SK-N-MC (cell line): ENCODE measurements at regions not wholly inside any gene's neighbourhood (a gene's known extent, or its start where the extent isn't known, plus 50 kb on each side); places are given as distances from the start of the nearest gene placed in this dataset.

Source experiments
- DNase-seq: peaks from one replicate; pipeline ENCODE4 v3.0.0-alpha.2; 2011; ENCODE audit warnings: low read depth, low spot score
- H3K27ac ChIP-seq: fragments of 200-600 bp; sonication (generic); 2 replicates; pipeline ENCODE4 v1.5.1; 2016; ENCODE audit warnings: mixed run types
- H3K36me3 ChIP-seq: fragments of 200-600 bp; sonication (generic); 2 replicates; pipeline ENCODE4 v1.6.1; 2017; ENCODE audit warnings: antibody characterized with exemption, low read length, mixed read lengths; ENCODE audit not compliant: insufficient read depth
- H3K4me3 ChIP-seq: fragments of 200-600 bp; sonication (generic); 2 replicates; pipeline ENCODE4 v1.5.1; 2016
- H3K9ac ChIP-seq: fragments of 200-600 bp; sonication (generic); 2 replicates; pipeline ENCODE4 v1.8.0; 2017; ENCODE audit warnings: mixed run types, mixed read lengths; ENCODE audit not compliant: insufficient read length
- H3K9me3 ChIP-seq: fragments of 200-600 bp; sonication (generic); 2 replicates; pipeline ENCODE4 v1.6.1; 2017; ENCODE audit warnings: low read depth, mild to moderate bottlenecking, antibody characterized with exemption, low read length, moderate library complexity, mixed read lengths
- EZH2 ChIP-seq: fragments of 200-600 bp; sonication (generic); IDR thresholded peaks from one replicate; pipeline ENCODE4 v1.6.1; 2017; ENCODE audit warnings: antibody characterized with exemption
- FOXP2 ChIP-seq: optimal IDR thresholded peaks from 2 replicates; pipeline ENCODE3; 2011; ENCODE audit warnings: mild to moderate bottlenecking, moderate library complexity; ENCODE audit not compliant: insufficient read depth; ENCODE audit errors: extremely low read length, control extremely low read depth
- POLR2AphosphoS5 ChIP-seq: IDR thresholded peaks from 2 replicates; pipeline ENCODE4 v1.6.1; 2012; ENCODE audit warnings: mild to moderate bottlenecking, low read depth, low read length, borderline replicate concordance

DNA sequence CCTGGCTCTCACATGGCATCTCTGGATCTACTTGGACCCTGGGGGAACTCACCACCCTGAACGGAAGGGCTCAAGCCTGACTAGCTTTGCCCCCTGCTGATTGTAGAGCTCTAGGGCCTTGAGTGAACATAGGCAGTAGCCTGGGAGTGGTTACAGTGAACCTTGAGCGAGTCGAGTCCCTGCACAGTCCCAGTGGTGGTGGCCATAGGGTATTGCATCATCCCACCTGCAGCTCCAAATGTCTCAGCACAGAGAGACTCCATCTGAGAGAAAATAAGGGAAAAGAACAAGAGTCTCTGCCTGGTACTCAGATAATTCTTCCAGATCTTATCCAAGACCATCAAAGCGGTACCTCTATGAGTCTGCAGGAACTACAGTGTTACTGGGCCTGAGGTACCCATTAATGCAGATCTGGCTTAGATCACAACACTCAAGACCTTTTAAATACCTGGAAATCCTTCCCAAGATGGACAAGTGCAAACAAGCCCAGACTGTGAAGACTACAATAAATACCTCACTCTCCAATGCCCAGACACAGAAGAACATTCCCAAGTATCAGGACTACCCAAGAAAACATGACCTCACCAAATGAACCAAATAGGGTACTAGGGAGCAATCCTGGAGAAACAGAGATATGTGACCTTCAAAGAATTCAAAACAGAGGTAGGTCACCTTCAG, 167.5 kb upstream of the TET2 start:
- no peaks in the 10 kb centered on the region for H3K36me3 ChIP-seq
- TF ChIP-seq POLR2AphosphoS5 (no peak), FOXP2 (no peak), EZH2 (no peak)
- H3K27ac ChIP-seq: no peak overlapping the region
- no peak overlapping the region for H3K4me3 ChIP-seq
- DNase-seq: no peak
- no peaks in the 10 kb centered on the region for H3K9me3 ChIP-seq
- H3K9ac ChIP-seq: no peak overlapping the region

DNA sequence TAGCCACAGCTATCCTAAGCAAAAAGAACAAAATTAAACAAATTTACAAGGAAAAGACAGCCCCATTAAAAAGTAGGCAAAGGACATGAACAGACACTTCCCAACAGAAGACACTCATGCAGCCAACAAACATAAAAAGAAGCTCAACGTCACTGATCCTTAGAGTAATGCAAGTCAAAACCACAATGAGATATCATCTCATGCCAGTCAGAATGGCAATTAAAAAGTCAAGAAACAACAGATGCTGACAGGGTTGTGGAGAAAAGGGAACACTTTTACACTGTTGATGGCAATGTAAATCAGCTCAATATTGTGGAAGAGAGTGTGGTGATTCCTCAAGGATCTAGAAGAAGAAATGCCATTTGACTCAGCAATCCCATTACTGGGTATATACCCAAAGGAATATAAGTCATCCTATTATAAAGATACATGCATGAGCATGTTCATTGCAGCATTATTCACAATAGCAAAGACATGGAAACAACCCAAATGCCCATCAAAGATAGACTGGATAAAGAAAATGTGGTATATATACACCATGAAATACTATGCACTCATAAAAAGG, 163.0 kb upstream of the TET2 start:
- no peak for TF ChIP-seq EZH2
- Histone ChIP-seq H3K4me3 (no peak overlapping the region), H3K27ac (no peak overlapping the region), H3K9me3 (no peaks in the 10 kb centered on the region), H3K36me3 (no peaks in the 10 kb centered on the region), H3K9ac (no peak overlapping the region)
- no peak for DNase-seq

DNA sequence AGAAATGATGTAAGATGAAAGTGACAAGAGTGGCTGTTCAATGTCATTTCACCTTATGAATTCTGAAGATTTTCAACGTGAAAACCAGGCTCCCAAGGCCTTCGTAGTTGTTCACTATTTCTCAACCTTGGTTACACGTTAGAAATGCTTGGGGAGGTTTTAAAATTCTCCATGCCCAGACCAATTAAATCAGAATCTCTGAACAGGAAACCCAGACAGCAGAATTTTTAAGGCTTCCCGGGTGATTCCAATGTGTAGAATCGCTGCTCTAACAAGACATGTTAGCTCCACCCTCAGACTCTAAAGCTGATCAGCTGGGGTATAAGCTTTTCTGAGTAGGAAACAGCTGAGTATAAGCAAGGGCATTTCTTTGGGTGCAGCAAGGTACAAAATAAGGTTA, 160.4 kb upstream of the TET2 start:
- H3K4me3 ChIP-seq: no peak overlapping the region
- H3K9ac ChIP-seq: no peak overlapping the region
- DNase-seq: no peak
- no peak overlapping the region for H3K27ac ChIP-seq
- TF ChIP-seq EZH2 (no peak), POLR2AphosphoS5 (no peak), FOXP2 (no peak)
- H3K9me3 ChIP-seq: no peaks in the 10 kb centered on the region
- H3K36me3 ChIP-seq: no peaks in the 10 kb centered on the region

DNA sequence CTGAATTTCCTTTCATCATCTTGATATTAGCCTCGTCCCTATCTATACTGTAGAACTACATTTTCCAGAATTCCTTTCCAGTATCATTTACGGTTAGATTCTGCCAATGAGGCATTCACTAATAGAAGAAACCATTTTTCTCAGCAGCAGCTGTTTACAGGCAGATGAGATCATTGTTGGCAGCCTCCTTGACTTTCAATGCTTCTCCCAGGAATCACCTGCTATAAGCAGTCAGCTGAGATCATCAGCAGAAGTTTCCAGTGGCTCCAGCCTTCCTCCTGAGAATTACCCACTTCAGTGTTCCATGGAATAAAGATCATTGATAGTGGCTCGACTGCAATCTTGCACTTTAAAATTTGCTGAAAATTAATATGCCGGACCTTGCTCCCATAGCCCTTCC, 157.3 kb upstream of the TET2 start:
- no peak for DNase-seq
- Histone ChIP-seq H3K9me3 (no peaks in the 10 kb centered on the region), H3K36me3 (no peaks in the 10 kb centered on the region), H3K4me3 (no peak overlapping the region), H3K27ac (no peak overlapping the region), H3K9ac (no peak overlapping the region)
- TF ChIP-seq POLR2AphosphoS5: no peak
- TF ChIP-seq EZH2: no peak
- no peak for TF ChIP-seq FOXP2

DNA sequence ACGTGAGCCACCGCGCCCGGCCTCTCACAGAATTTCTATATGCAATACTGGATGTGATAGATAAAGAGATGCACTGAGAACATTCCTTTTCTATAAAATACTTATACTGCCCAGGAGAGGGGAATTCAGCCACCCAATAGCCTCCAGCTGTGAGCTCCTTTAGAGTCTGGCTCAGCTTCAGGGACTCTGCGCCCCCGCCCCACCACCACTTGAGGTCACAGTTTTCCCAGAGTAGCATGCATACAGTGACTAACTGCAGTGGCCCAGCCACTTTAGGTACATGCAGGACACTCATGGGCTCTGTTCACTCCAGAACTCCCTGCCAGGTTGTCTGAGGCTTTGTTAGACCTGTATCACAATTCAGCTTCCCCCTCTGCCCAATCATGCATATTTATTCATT, 144.4 kb upstream of the TET2 start:
- no peak for DNase-seq
- no peak overlapping the region for H3K9ac ChIP-seq
- no peaks in the 10 kb centered on the region for H3K36me3 ChIP-seq
- TF ChIP-seq POLR2AphosphoS5: no peak
- no peaks in the 10 kb centered on the region for H3K9me3 ChIP-seq
- no peak overlapping the region for H3K27ac ChIP-seq
- H3K4me3 ChIP-seq: no peak overlapping the region

DNA sequence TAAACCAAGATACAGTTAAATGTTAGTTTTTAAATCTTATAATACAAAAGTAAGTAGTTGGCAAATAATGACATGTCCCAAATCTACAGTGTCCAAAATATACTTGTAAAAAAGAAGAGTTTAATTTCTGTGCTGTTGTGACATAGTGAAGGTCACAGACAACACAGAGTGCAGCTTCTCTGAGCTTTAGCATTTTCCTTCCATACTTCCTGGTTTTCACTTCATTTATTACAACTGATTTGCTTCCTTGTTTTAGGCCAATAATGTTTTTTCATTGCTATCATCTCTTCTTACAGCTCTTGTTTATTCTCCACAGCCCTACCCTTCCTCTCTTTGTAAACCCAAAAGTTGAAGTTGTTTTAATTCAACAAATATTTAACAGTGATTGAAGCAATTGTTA, 132.4 kb upstream of the TET2 start:
- no peak for DNase-seq

DNA sequence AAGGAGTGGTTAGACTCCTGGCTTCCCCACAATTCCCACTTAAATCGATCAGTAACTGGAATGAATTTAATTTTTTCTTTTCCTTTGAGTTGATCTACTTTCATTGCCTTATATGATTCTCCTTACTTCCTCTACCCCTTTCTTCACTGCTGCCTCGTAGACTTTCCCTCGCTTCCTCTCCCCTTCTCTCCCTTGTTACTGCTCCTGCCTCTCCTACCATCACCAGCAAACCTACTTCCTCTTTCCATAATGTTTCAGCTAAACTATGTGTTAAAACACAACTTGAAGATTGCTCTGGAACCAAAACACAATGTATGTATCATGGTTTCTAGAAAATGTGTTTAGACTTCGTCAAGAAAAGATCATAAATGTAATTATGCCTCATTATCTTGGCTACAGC, 132.0 kb upstream of the TET2 start:
- H3K27ac ChIP-seq: no peak overlapping the region
- DNase-seq: no peak
- H3K36me3 ChIP-seq: no peaks in the 10 kb centered on the region
- no peak overlapping the region for H3K4me3 ChIP-seq
- no peak overlapping the region for H3K9ac ChIP-seq
- no peaks in the 10 kb centered on the region for H3K9me3 ChIP-seq
- no peak for TF ChIP-seq POLR2AphosphoS5
- TF ChIP-seq FOXP2: no peak
- no peak for TF ChIP-seq EZH2

More for the DNA sequence above, 132.4 kb upstream of the TET2 start:
- Histone ChIP-seq H3K36me3 (no peaks in the 10 kb centered on the region), H3K9ac (no peak overlapping the region), H3K9me3 (no peaks in the 10 kb centered on the region), H3K27ac (no peak overlapping the region), H3K4me3 (no peak overlapping the region)
- TF ChIP-seq POLR2AphosphoS5 (no peak), EZH2 (no peak), FOXP2 (no peak)

DNA sequence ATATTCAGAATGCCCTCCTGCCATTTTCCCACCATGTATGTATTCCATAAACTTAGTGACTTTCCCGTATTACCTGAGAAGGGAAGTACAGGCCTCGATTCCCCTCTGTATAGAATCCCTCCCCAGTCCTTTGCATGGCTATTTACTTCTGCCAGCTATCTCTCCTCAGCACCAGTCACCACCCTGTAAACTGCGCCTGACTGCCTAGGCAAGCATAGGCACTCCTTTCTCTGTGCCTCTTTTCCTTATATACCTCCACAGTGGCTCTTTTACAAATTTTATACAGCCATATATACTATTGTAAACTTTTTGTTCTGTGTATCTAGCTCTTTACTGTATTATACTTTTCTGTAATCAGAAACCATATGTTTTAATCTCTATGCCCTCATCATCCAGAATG, 130.9 kb upstream of the TET2 start:
- Histone ChIP-seq H3K9ac (no peak overlapping the region), H3K27ac (no peak overlapping the region), H3K9me3 (no peaks in the 10 kb centered on the region), H3K4me3 (no peak overlapping the region), H3K36me3 (no peaks in the 10 kb centered on the region)
- DNase-seq: no peak
- TF ChIP-seq EZH2 (no peak), FOXP2 (no peak), POLR2AphosphoS5 (no peak)

DNA sequence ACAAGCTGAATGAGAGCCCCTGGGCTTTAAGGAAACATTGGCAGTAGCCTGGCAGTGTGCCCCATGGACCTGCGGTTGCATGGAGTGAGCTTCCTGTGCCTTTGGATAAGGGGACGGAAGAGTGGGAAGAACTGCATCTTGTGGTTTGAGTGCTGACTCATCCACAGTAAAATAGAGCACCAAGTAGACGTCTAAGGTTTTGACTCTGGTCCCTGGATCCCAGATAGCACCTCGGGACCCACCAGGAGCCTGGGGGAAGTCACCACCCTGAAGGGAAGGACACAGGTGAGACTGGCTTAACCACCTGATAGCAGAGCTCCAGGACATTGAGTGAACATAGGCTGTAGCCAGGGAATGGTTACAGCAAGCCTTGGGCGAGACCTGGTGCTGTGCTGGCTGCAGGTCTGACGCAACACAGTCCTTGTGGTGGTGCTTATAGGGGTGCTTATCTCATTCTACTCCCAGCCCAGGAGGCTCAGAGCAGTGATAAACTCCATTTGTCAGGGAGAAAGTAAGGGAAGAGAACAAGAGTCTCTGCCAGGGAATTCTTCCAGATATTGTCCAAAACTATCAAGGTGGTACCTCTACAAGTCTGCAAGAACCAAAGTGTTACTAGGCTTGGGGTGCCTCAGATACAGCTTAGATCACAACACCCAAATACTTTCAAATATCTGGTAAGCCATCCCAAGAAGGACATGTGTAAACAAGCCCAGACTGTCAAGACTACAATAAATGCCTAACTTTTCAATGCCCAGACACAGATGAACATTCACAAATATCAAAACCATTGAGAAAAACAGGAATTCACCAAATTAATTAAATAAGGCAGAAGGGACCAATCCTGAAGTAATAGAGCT, 123.6 kb upstream of the TET2 start:
- Histone ChIP-seq H3K4me3 (no peak overlapping the region), H3K27ac (no peak overlapping the region), H3K9ac (no peak overlapping the region), H3K36me3 (no peaks in the 10 kb centered on the region), H3K9me3 (no peaks in the 10 kb centered on the region)
- no peak for DNase-seq
- no peak for TF ChIP-seq EZH2
- no peak for TF ChIP-seq POLR2AphosphoS5
- no peak for TF ChIP-seq FOXP2
